ENCODE measurements at regions not wholly inside any gene's neighbourhood (a gene's known extent, or its start where the extent isn't known, plus 50 kb on each side); places are given as distances from the start of the nearest gene placed in this dataset.

- intact Hi-C loops (cut with DNase I): no loop called here
- TF ChIP-seq CTCF (IDR thresholded peaks at IDR 0.05): no peak
- Histone ChIP-seq H3K4me1 (no peaks in the 10 kb centered on the region), H3K4me3 (no peak overlapping the region), H3K27me3 (no peaks in the 10 kb centered on the region), H3K9me3 (no peaks in the 10 kb centered on the region), H3K36me3 (no peaks in the 10 kb centered on the region), H3K27ac (no peak overlapping the region)
- DNase-seq (no peak), ATAC-seq (no peak)
Observed at GRCh38 chr21:38178653-38179470, 77.9 kb upstream of the KCNJ15 start.

- no peaks in the 10 kb centered on the region for H3K9me3 ChIP-seq
- H3K27ac ChIP-seq: no peak overlapping the region
- H3K27me3 ChIP-seq: no peaks in the 10 kb centered on the region
- no peak for TF ChIP-seq CTCF (IDR thresholded peaks at IDR 0.05)
- no peaks in the 10 kb centered on the region for H3K4me1 ChIP-seq
- ATAC-seq: no peak
- H3K4me3 ChIP-seq: no peak overlapping the region
- H3K36me3 ChIP-seq: no peaks in the 10 kb centered on the region
- no peak for DNase-seq
- intact Hi-C loops (cut with DNase I): no loop called here
Observed at GRCh38 chr21:38179511-38179910, 77.3 kb upstream of the KCNJ15 start.

GRCh38 chr21:38181096-38181495 lies 75.7 kb upstream of the KCNJ15 start:
- Histone ChIP-seq H3K36me3 (no peaks in the 10 kb centered on the region), H3K4me1 (no peaks in the 10 kb centered on the region), H3K4me3 (no peak overlapping the region), H3K9me3 (peaks cover 1% of the 10 kb centered on the region), H3K27ac (no peak overlapping the region), H3K27me3 (no peaks in the 10 kb centered on the region)
- no peak for TF ChIP-seq CTCF (IDR thresholded peaks at IDR 0.05)
- ATAC-seq: no peak
- DNase-seq: no peak
- intact Hi-C loops (cut with DNase I): no loop called here

GRCh38 chr21:38182370-38182985 lies 74.3 kb upstream of the KCNJ15 start:
- Histone ChIP-seq H3K27ac (no peak overlapping the region), H3K27me3 (no peaks in the 10 kb centered on the region), H3K36me3 (no peaks in the 10 kb centered on the region), H3K9me3 (peaks cover 8% of the 10 kb centered on the region), H3K4me3 (no peak overlapping the region), H3K4me1 (no peaks in the 10 kb centered on the region)
- TF ChIP-seq CTCF (IDR thresholded peaks at IDR 0.05): no peak
- no peak for ATAC-seq
- intact Hi-C loops (cut with DNase I): no loop called here
- DNase-seq: no peak

- intact Hi-C loops (cut with DNase I): no loop called here
- no peak overlapping the region for H3K27ac ChIP-seq
- no peaks in the 10 kb centered on the region for H3K4me1 ChIP-seq
- H3K27me3 ChIP-seq: no peaks in the 10 kb centered on the region
- no peak for TF ChIP-seq CTCF (IDR thresholded peaks at IDR 0.05)
- H3K4me3 ChIP-seq: no peak overlapping the region
- DNase-seq: no peak
- H3K36me3 ChIP-seq: no peaks in the 10 kb centered on the region
- ATAC-seq: peak; percentile 47
- H3K9me3 ChIP-seq: peaks cover 8% of the 10 kb centered on the region
Observed at GRCh38 chr21:38183961-38184360, 72.8 kb upstream of the KCNJ15 start.
